CD1c-positive myeloid dendritic cell (primary cell): ENCODE measurements at regions not wholly inside any gene's neighbourhood (a gene's known extent, or its start where the extent isn't known, plus 50 kb on each side); places are given as distances from the start of the nearest gene placed in this dataset.

ENCODE experiments used
- DNase-seq: peaks from one replicate; pipeline ENCODE4 v3.0.0-alpha.2; 2016; ENCODE audit errors: extremely low spot score

GRCh38 chr12:90079529-90080210 is 371.0 kb upstream of the ATP2B1 start:
- no peak for DNase-seq

GRCh38 chr12:90078344-90078743 is 369.7 kb upstream of the ATP2B1 start:
- no peak for DNase-seq

GRCh38 chr12:90077756-90078155 is 369.1 kb upstream of the ATP2B1 start:
- no peak for DNase-seq

GRCh38 chr12:90076851-90077319 is 368.2 kb upstream of the ATP2B1 start:
- no peak for DNase-seq

GRCh38 chr12:90075685-90076084 is 367.0 kb upstream of the ATP2B1 start:
- no peak for DNase-seq

- no peak for DNase-seq
These were observed 365.4 kb upstream of the ATP2B1 start for GRCh38 chr12:90074086-90074485.

GRCh38 chr12:90071996-90072395 is 363.4 kb upstream of the ATP2B1 start:
- DNase-seq, result no peak

- no peak for DNase-seq
These were observed 361.1 kb upstream of the ATP2B1 start for GRCh38 chr12:90069711-90070110.

GRCh38 chr12:90067791-90068190 is 359.2 kb upstream of the ATP2B1 start:
- no peak for DNase-seq

GRCh38 chr12:90064852-90065801 is 356.5 kb upstream of the ATP2B1 start:
- no peak for DNase-seq

GRCh38 chr12:90062799-90063198 is 354.2 kb upstream of the ATP2B1 start:
- no peak for DNase-seq

GRCh38 chr12:90061809-90062208 is 353.2 kb upstream of the ATP2B1 start:
- no peak for DNase-seq

GRCh38 chr12:90060031-90060430 is 351.4 kb upstream of the ATP2B1 start:
- no peak for DNase-seq

- no peak for DNase-seq
These were observed 350.1 kb upstream of the ATP2B1 start for GRCh38 chr12:90058704-90059103.

GRCh38 chr12:90055071-90055470 is 346.4 kb upstream of the ATP2B1 start:
- no peak for DNase-seq

- no peak for DNase-seq
These were observed 340.3 kb upstream of the ATP2B1 start for GRCh38 chr12:90048918-90049317.

- DNase-seq, result no peak
These were observed 336.9 kb upstream of the ATP2B1 start for GRCh38 chr12:90045559-90045958.

- DNase-seq, result no peak
These were observed 335.4 kb upstream of the ATP2B1 start for GRCh38 chr12:90044069-90044468.

GRCh38 chr12:90042920-90043641 is 334.4 kb upstream of the ATP2B1 start:
- DNase-seq, result no peak

- no peak for DNase-seq
These were observed 329.7 kb upstream of the ATP2B1 start for GRCh38 chr12:90038289-90038688.

- DNase-seq, result no peak
These were observed 329.1 kb upstream of the ATP2B1 start for GRCh38 chr12:90037740-90038139.

- DNase-seq, result no peak
These were observed 328.0 kb upstream of the ATP2B1 start for GRCh38 chr12:90036637-90037036.
